ENCODE measurements at regions not wholly inside any gene's neighbourhood (a gene's known extent, or its start where the extent isn't known, plus 50 kb on each side); places are given as distances from the start of the nearest gene placed in this dataset.

GRCh38 chr2:6213056-6213780, 521.0 kb downstream of the SOX11 start:
- no peak for DNase-seq

DNA sequence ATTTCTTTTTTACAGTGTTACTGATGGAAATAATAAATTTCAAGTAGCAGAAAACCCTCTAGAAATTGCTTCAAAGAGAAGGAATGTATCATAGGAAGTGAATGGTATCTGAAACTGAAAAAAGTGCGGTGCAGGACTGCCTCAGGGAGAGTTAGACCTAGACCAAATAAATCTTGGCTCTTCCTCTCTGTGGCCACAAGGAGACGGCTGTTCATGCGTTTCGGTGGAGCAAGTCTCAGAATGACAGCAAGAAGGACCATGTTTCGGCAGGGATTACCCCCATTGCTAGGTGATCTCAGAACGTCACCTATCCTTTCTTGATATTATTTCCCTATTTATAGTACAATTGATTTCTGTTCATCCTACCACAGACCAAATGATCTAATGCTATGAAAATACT, 522.3 kb downstream of the SOX11 start:
- DNase-seq: no peak

DNA sequence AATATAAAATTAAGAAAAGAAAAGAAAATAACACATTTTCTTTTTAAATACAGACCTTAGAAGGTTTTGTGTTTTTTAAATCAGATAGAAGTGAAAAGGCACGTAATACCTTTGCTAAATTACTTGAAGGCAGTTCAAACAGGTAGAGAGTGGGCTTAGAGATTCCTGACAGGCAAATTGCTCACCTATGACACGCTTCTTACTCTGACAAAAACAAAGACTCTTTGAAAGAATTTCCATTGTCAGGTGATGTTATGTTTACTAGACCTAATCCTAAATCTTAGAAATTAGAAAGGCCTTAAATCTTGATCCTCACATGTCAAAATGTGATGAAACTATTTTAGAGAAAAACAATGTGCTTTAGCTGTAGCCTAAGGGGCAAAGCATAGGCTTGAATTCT, 522.9 kb downstream of the SOX11 start:
- no peak for DNase-seq

GRCh38 chr2:6216234-6216633, 524.0 kb downstream of the SOX11 start:
- no peak for DNase-seq

DNA sequence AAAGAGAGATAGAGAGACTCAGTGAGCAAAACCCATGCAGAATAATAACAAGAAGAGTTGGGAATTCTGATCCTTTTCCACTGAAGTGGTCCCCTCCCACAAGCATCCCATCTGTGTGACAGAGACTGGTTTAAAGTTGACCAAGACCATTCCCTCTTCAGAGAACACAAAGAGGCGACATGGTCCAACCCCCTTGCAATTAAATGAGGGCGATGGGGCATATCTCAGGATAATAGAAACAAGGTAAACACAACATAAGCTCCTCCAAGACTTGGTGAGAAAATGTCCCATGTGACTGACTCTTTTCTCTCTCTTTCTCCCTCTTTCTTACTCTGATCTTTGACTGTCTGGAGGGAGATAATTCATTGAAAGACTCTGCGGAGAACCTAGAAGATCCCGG, 526.7 kb downstream of the SOX11 start:
- DNase-seq: no peak

DNA sequence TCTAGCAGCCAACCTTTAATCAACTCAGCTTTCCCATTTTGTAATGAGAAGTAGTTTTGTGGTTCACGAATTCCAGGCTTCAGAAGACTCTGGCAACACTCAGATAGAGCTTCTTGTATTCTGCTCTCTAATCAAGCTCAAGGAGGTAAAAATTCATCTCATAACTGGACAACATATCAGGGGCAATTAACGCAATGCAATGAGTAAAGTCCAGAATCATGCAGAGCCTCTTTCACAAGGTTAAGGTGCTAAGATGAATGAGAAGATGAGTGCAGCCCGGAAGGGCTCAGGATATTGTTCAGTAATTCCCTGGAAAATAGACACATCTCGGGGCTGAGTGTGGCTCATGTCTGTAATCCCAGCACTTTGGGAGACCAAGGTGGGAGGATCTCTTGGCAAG, 527.7 kb downstream of the SOX11 start:
- DNase-seq: no peak

GRCh38 chr2:6222296-6222695, 530.1 kb downstream of the SOX11 start:
- no peak for DNase-seq

GRCh38 chr2:6224267-6224666, 532.1 kb downstream of the SOX11 start:
- DNase-seq: no peak

DNA sequence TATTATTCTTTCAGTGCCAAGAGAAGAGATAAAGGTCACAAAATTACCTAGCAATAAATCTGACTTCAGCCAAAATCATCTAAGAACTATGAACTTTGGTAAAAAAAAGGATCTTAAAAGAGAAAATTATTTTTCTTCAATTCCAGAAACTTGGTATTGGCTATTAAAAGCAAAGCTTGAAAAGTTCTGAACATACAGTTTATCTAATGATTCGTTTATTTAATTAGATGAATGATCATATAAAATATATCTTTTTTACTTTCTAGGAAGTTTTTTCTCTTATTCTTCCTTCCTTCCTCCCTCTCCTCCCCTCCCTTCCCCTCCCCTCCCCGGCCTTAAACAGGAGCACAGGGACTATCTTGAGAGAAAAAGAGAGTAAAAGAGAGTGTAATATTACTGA, 536.1 kb downstream of the SOX11 start:
- no peak for DNase-seq

DNA sequence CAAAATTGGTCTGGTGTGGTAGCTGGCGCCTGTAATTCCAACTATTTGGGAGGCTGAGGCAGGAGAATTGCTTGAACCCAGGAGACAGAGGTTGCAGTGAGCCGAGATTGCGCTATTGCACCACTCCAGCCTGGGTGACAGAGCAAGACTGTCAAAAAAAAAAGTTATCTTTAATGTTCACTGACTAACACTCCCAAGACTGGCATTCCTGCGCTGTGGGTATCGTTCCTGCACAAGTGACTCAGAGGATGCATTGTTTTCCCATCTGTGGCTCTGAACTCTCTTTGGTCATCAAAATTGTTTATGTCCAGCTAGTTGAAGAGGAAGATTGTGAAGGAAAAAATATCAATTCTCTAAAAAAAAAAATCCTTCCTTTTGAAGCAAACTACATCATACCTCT, 539.0 kb downstream of the SOX11 start:
- DNase-seq: no peak

DNA sequence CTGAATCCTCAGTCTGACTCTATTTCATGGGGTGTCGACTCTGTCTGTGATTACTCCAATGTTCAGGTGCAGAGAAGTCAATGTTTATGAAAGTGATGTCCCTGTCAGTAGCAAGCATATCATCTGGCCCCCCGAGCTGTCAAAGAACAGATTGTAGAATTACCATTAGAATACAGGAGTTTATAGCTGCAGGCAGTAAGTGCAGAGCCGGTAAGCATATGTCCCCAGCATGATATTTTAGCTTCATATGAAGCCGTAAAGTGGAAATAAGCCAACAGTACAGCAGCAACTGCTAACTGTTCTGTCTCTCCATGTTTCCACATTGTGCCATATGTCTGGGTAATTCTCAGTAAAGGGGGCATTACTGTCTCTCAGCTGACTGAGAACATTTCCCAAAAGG, 541.8 kb downstream of the SOX11 start:
- DNase-seq: no peak

DNA sequence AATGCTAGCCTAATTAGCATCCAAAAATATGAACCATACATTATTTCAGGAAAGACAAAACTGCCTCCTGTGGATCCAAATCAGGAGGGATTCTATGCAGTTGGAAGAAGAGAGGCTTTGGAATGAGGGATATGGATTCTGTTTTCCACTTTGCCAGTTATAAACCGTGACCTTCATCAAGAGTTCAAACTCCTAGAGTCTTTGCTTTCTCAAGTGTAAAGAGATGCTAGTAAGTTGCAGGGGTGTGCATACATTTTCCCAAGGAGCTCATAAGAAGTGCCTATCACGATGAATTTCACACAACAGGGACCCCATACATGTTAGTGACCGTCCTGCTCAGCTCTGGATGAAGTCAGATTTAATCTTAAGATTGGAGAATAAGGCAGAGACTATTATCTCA, 542.5 kb downstream of the SOX11 start:
- no peak for DNase-seq

- DNase-seq: no peak
Observed at GRCh38 chr2:6236317-6236716, 544.1 kb downstream of the SOX11 start.

DNA sequence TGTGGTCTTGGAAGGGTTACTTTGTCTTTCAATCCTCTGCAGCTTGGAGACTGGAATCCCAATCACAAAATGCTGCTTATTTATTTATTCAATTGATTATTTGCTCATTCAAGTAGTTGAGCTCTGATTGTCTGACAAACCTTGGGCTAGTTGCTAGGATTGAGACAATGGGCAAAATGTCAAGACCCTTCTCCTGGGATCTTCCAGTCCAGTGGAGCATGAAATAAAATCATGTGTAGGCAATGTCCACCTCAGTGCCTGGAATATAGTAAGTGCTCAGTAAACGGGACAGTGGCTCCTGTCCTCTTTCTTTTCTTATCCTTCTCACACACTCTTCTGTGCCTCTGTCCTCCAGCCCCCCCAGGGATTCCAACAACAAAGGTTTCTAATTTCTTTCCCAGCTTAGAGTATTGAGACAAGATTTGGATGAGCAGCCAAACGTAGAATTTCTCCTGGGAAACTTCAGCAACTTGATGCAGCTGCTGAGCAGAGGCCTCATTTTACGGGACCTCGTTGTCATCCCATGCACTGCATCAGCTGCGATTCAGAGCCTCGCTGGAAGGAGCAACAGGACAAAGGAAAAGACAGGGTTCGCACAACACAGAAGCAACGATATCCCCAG, 545.0 kb downstream of the SOX11 start:
- no peak for DNase-seq

DNA sequence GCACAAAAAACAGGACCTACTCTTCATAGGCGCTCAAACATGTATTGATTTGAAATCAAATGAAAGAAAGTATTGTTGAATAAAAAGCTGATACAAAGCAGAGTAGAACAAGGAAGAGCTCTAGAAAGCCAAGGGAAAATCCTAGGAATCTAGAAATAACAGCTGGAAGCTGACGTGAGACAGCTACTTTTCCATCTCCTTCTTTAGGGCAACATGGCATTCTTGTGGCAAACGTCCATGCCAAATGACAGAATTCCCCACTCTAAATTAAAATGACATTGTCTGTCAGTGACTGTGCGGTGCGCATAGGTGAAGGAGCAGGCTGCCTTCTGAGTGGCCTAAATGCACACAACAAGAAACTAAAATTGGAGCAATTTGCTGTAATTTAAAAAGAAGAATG, 557.4 kb downstream of the SOX11 start:
- DNase-seq: no peak

DNA sequence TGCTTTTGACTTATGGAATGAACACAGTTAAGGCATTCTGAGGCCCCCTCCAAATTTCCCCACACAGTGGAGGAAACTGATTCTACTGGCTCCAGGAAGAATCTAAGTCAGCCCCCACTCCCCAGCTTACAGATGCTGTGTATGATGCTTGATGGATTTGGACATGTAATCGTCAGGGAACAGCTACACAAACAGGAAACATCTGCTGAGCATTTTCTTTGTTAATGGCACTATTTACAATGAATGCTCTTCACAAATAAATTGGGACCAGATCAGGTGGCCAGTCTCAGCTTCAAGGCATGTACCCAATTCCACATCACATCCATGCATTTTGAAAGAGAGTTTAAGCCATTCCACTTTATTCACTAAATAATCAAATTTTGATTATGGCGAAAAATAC, 562.3 kb downstream of the SOX11 start:
- DNase-seq: no peak

DNA sequence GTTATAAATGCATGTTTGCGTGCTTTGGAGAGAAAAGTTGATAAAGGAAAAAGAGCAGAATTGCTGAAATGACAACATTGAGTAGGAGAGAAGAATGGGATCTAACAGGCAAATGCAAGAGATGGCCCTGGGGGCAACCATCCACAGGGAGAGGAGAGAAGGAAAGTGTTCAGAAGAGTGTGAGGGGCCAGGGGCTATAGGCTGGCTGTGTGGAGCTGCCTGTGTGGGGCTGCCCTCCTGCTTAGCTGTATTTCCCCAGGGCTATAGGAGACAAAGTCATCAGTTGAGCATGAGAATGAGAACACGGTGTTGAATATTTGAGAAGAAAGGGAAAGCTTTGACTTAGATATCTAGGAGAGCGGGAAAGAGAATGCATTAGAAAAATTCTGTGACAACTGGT, 572.0 kb downstream of the SOX11 start:
- DNase-seq: no peak

DNA sequence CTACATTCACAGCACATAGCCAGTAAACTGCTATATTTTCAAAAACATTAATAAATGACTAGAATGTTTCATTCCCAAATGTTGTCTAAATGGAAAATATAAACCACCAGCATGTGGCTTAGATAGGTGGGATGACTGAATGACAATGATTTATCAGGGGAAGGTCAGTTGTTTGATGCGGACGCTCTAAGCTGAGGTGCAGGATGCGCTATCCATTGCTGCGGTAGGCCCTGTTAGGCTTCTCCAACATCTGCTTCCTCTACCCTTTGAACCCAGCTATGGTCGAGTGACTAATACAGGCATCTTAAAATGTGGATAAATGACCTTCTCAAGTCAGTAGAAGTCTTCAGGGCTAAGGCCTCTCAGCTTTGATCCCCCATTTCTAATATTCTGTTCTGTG, 584.2 kb downstream of the CMPK2 start:
- no peak for DNase-seq

GRCh38 chr2:6283259-6283658, 582.4 kb downstream of the CMPK2 start:
- no peak for DNase-seq

- no peak for DNase-seq
Observed at GRCh38 chr2:6287406-6287805, 578.3 kb downstream of the CMPK2 start.

GRCh38 chr2:6288791-6289190, 576.9 kb downstream of the CMPK2 start:
- no peak for DNase-seq

- DNase-seq: peak; percentile 97
Observed at GRCh38 chr2:6290217-6291015, 575.3 kb downstream of the CMPK2 start.

GRCh38 chr2:6294791-6295190, 570.9 kb downstream of the CMPK2 start:
- DNase-seq: no peak

DNA sequence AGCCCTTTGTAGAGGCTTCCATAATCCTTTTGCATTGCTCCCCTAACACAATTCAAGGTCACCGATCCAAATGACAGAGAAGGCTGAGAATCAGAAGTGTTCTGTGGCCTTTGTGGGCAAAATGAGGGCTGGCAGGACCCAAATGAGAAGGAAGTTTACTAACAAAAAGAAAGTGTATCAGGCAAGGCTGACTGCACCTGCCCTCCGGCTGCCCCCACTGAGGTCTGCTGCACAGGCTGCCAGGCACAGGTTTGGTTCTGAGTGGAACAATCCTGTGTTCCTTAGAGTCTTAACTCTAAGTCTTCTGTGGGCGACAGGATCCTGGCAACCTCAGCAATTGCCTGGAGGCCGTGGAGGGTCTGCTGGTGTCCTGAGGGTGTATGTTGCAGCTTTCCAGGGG, 568.5 kb downstream of the CMPK2 start:
- no peak for DNase-seq

All from NCI-H187 treated with DMSO at 0.1 percent for 48 hours (cell line).